Endothelial cell of umbilical vein (primary cell): ENCODE measurements at regions not wholly inside any gene's neighbourhood (a gene's known extent, or its start where the extent isn't known, plus 50 kb on each side); places are given as distances from the start of the nearest gene placed in this dataset.

Experiments
- BruUV-seq: library from RNA; stranded (reverse); fragments of 400-500 nt; replicated peaks from 2 replicates; lab custom pipeline; 2021; lab: Mats Ljungman, UMichigan
- CTCF ChIA-PET: fragments of 300-600, 350-600 bp; sonication (Branson Sonifier 250); formaldehyde crosslinking; loops from one replicate; lab custom pipeline; 2021; ENCODE audit warnings: antibody characterized with exemption, inconsistent platforms; lab: Charles Lee
- POLR2A ChIA-PET: fragments of 300-600, 350-600 bp; sonication (Branson Sonifier 250); formaldehyde crosslinking; loops from one replicate; lab custom pipeline; 2021; ENCODE audit warnings: antibody characterized with exemption, inconsistent platforms; lab: Charles Lee
- DNase-seq: peaks from one replicate; pipeline ENCODE4 v3.0.0-alpha.2; 2011; ENCODE audit warnings: low read depth, low spot score
- FAIRE-seq: peaks from 2 replicates; lab custom pipeline; 2011; peaks lifted over from hg19 to GRCh38; lab: Jason Lieb, UNC
- H2AFZ ChIP-seq: 2 replicates; pipeline ENCODE4 v1.6.0; 2012; ENCODE audit warnings: low read depth, low read length, control low read depth, inconsistent platforms
- H3K27ac ChIP-seq: 2 replicates; pipeline ENCODE4 v1.5.1; 2011; ENCODE audit warnings: low read depth, mild to moderate bottlenecking, control low read depth, low read length, moderate library complexity; ENCODE audit not compliant: insufficient read depth
- H3K27me3 ChIP-seq, 2 experiments: 2 replicates each; pipeline versions ENCODE4 v1.6.0 to v1.6.1; 2011; ENCODE audit warnings: low read length in 2 of 2, mixed read lengths in 1 of 2; ENCODE audit not compliant: control insufficient read depth in 2 of 2, insufficient read depth in 2 of 2
- H3K36me3 ChIP-seq, 2 experiments: 2 replicates in 1 of 2; 3 replicates in 1 of 2; pipeline ENCODE4 v1.5.1; 2011; ENCODE audit warnings: low read length in 2 of 2, mild to moderate bottlenecking in 1 of 2, moderate library complexity in 1 of 2; ENCODE audit not compliant: control insufficient read depth in 2 of 2, insufficient read depth in 2 of 2; ENCODE audit errors: extremely low read depth in 1 of 2
- H3K4me1 ChIP-seq: 3 replicates; pipeline ENCODE4 v1.5.1; 2011; ENCODE audit warnings: mild to moderate bottlenecking, low read length; ENCODE audit not compliant: control insufficient read depth, insufficient read depth; ENCODE audit errors: extremely low read depth
- H3K4me2 ChIP-seq: 2 replicates; pipeline ENCODE4 v1.6.1; 2011; ENCODE audit warnings: low read length, control low read depth, mixed read lengths; ENCODE audit not compliant: insufficient read depth
- H3K4me3 ChIP-seq, 3 experiments: fragments of 200-600 bp in 1 of 3; sonication (generic), shearing (Covaris generic) in 1 of 3; replicated peaks in 1 of 3; 2 replicates each; pipeline ENCODE4 v1.5.1; 2011 to 2016; ENCODE audit warnings: control low read depth in 3 of 3, low read length in 3 of 3, mild to moderate bottlenecking in 2 of 3, inconsistent platforms in 1 of 3, low read depth in 1 of 3, moderate library complexity in 1 of 3; ENCODE audit not compliant: insufficient read depth in 1 of 3
- H3K79me2 ChIP-seq: 2 replicates; pipeline ENCODE4 v1.6.0; 2012; ENCODE audit warnings: low read length, inconsistent platforms; ENCODE audit not compliant: control insufficient read depth, insufficient read depth
- H3K9ac ChIP-seq: replicated peaks from 2 replicates; pipeline ENCODE3; 2011; ENCODE audit warnings: low read length, control low read depth; ENCODE audit not compliant: insufficient read depth; ENCODE audit errors: extremely low read depth
- H3K9me1 ChIP-seq: replicated peaks from 3 replicates; pipeline ENCODE4 v1.6.0; 2011; ENCODE audit warnings: mild to moderate bottlenecking, low read length; ENCODE audit not compliant: control insufficient read depth, insufficient read depth; ENCODE audit errors: extremely low read depth
- H3K9me3 ChIP-seq: replicated peaks from 2 replicates; pipeline ENCODE4 v1.5.1; 2012; ENCODE audit warnings: low read length, inconsistent platforms; ENCODE audit not compliant: control insufficient read depth, insufficient read depth
- H4K20me1 ChIP-seq: replicated peaks from 2 replicates; pipeline ENCODE3; 2011; ENCODE audit warnings: mild to moderate bottlenecking, low read length; ENCODE audit not compliant: control insufficient read depth, insufficient read depth; ENCODE audit errors: extremely low read depth
- CTCF ChIP-seq, 2 donors: IDR thresholded peaks; 1 replicate in 1 of 2; 2 replicates in 1 of 2; pipeline ENCODE4 v1.5.1; 2011; ENCODE audit warnings: low read length in 2 of 2, mild to moderate bottlenecking in 2 of 2, moderate library complexity in 2 of 2, control low read depth in 1 of 2, inconsistent platforms in 1 of 2, low read depth in 1 of 2; ENCODE audit not compliant: insufficient read depth in 1 of 2; ENCODE audit errors: extremely low read depth in 1 of 2
- EZH2 ChIP-seq: IDR thresholded peaks from 2 replicates; pipeline ENCODE4 v1.6.1; 2012; ENCODE audit warnings: borderline replicate concordance, low read depth, mild to moderate bottlenecking, moderate library complexity, low read length, inconsistent platforms; ENCODE audit not compliant: severe bottlenecking
- FOS ChIP-seq: IDR thresholded peaks from 2 replicates; pipeline ENCODE4 v1.6.1; 2011; ENCODE audit warnings: mild to moderate bottlenecking, low read length, moderate library complexity, borderline replicate concordance; ENCODE audit not compliant: insufficient read depth
- GATA2 ChIP-seq: IDR thresholded peaks from 2 replicates; pipeline ENCODE4 v1.7.0; 2011; ENCODE audit warnings: low read depth, mild to moderate bottlenecking, moderate library complexity, mixed read lengths, low read length; ENCODE audit not compliant: insufficient read length, insufficient read depth
- JUN ChIP-seq: IDR thresholded peaks from 2 replicates; pipeline ENCODE4 v1.6.1; 2011; ENCODE audit warnings: borderline replicate concordance, low read depth; ENCODE audit not compliant: insufficient read length, insufficient read depth
- MAX ChIP-seq: IDR thresholded peaks from 2 replicates; pipeline ENCODE4 v1.6.1; 2011; ENCODE audit not compliant: insufficient read depth, insufficient read length
- MYC ChIP-seq: IDR thresholded peaks from one replicate; pipeline ENCODE4 v1.6.1; 2011; ENCODE audit warnings: mild to moderate bottlenecking, low read depth, low read length
- POLR2A ChIP-seq: IDR thresholded peaks from 2 replicates; pipeline ENCODE4 v1.6.1; 2012; ENCODE audit warnings: low read depth, mild to moderate bottlenecking, control low read depth, low read length
- POLR2AphosphoS5 ChIP-seq: IDR thresholded peaks from 2 replicates; pipeline ENCODE4 v1.6.1; 2012; ENCODE audit warnings: low read depth, mild to moderate bottlenecking, control low read depth, low read length, moderate library complexity; ENCODE audit not compliant: insufficient read depth
- dilution Hi-C: fragments of 300-500 bp; cut with MboI; formaldehyde crosslinking; loops from one replicate; pipeline ENCODE4 v1.15.0; 2019; ENCODE audit warnings: low sequenced_read_pairs; ENCODE audit not compliant: extremely low pct_ligation_motif_present
- intact Hi-C: fragments of 100-400 bp; cut with micrococcal nuclease; formaldehyde crosslinking; loops from one replicate; pipeline ENCODE4 v1.10.0; 2022

GRCh38 chr11:22465620-22466019 lies 127.4 kb downstream of the SLC17A6 start:
- Histone ChIP-seq H3K9ac (no peak overlapping the region), H3K4me3 (no peak overlapping the region), H3K4me1 (no peaks in the 10 kb centered on the region), H3K27me3 (no peaks in the 10 kb centered on the region), H3K9me3 (no peaks in the 10 kb centered on the region), H3K36me3 (no peaks in the 10 kb centered on the region), H3K4me2 (no peak overlapping the region), H3K79me2 (no peaks in the 10 kb centered on the region), H2AFZ (no peak overlapping the region), H3K27ac (no peak overlapping the region), H3K9me1 (no peaks in the 10 kb centered on the region), H4K20me1 (no peaks in the 10 kb centered on the region)
- ChIA-PET CTCF (no interaction called here), POLR2A (no interaction called here)
- dilution Hi-C loops (no loop called here), intact Hi-C loops (no loop called here)
- TF ChIP-seq MYC (no peak), JUN (no peak), POLR2AphosphoS5 (no peak), MAX (no peak), POLR2A (no peak), FOS (no peak), GATA2 (no peak), CTCF (IDR thresholded peaks at IDR 0.05; ENCODE audit: extremely low read depth in 1 of 2, insufficient read depth in 1 of 2, low read depth in 1 of 2, low read length in 2 of 2) (no peak), EZH2 (no peak)
- no TSS peak for BruUV-seq
- no peak for FAIRE-seq
- DNase-seq: no peak
